HCT116 (cell line): ENCODE measurements at regions not wholly inside any gene's neighbourhood (a gene's known extent, or its start where the extent isn't known, plus 50 kb on each side); places are given as distances from the start of the nearest gene placed in this dataset.

Experiments used
- ATAC-seq: fragments of 200-7000 bp; cut with Tn5 transposase; 2 replicates; pipeline ENCODE4 v1.9.1; 2020; ENCODE audit warnings: mild to moderate bottlenecking, moderate library complexity
- BruUV-seq: library from RNA; stranded (reverse); fragments of 400-500 nt; replicated peaks from 2 replicates; lab custom pipeline; 2021; lab: Mats Ljungman, UMichigan
- CTCF ChIA-PET: fragments of 300-600 bp; sonication (Branson Sonifier 250); formaldehyde crosslinking; loops from one replicate; lab custom pipeline; 2021; ENCODE audit warnings: antibody characterized with exemption; lab: Charles Lee
- POLR2A ChIA-PET: fragments of 300-600, 350-600 bp; sonication (Branson Sonifier 250); formaldehyde crosslinking; loops from one replicate; lab custom pipeline; 2021; ENCODE audit warnings: antibody characterized with exemption; lab: Charles Lee
- RAD21 ChIA-PET, 2 experiments: fragments of 300-600 bp; sonication (Branson Sonifier 250); formaldehyde crosslinking; loops; one replicate each; lab custom pipeline; 2023; ENCODE audit warnings: low total read pairs in 2 of 2; ENCODE audit not compliant: uncharacterized antibody in 2 of 2, unreplicated experiment in 2 of 2, low non-redundant PET in 1 of 2; lab: Charles Lee
- DNase-seq: peaks from one replicate; pipeline ENCODE4 v3.0.0-alpha.2; 2010; ENCODE audit warnings: low read depth, low spot score
- H2AFZ ChIP-seq: fragments of 200-600 bp; shearing (Covaris generic), sonication (generic); 2 replicates; pipeline ENCODE4 v1.6.1; 2017; ENCODE audit warnings: low read depth, mixed run types, mixed read lengths, antibody characterized with exemption, low read length; ENCODE audit not compliant: poor library complexity, severe bottlenecking
- H3K27ac ChIP-seq: 2 replicates; pipeline ENCODE4 v1.5.1; 2012; ENCODE audit warnings: low read depth, low read length
- H3K27me3 ChIP-seq: fragments of 200-600 bp; sonication (generic); 2 replicates; pipeline ENCODE4 v1.6.1; 2016; ENCODE audit warnings: mixed run types, low read length, mixed read lengths; ENCODE audit not compliant: insufficient read depth
- H3K36me3 ChIP-seq, 2 experiments: fragments of 200-500 bp in 1 of 2; fragments of 200-600 bp in 1 of 2; sonication (Bioruptor generic) in 1 of 2; sonication (generic) in 1 of 2; 2 replicates each; pipeline versions ENCODE4 v1.5.1 to v1.6.1; 2014 to 2016; ENCODE audit warnings: low read length in 2 of 2, inconsistent platforms in 1 of 2, mixed read lengths in 1 of 2, mixed run types in 1 of 2; ENCODE audit not compliant: insufficient read depth in 2 of 2, control insufficient read depth in 1 of 2
- H3K4me1 ChIP-seq, 2 experiments: fragments of 200-600 bp in 1 of 2; sonication (generic) in 1 of 2; 2 replicates each; pipeline versions ENCODE4 v1.5.1 to v1.6.1; 2012 to 2017; ENCODE audit warnings: low read length in 2 of 2, inconsistent platforms in 1 of 2, mild to moderate bottlenecking in 1 of 2, mixed read lengths in 1 of 2, mixed run types in 1 of 2, moderate library complexity in 1 of 2; ENCODE audit not compliant: insufficient read depth in 2 of 2, control insufficient read depth in 1 of 2
- H3K4me2 ChIP-seq: fragments of 200-600 bp; sonication (generic); 2 replicates; pipeline ENCODE4 v1.6.1; 2017; ENCODE audit warnings: mixed run types, low read length, mixed read lengths
- H3K4me3 ChIP-seq, 2 experiments: fragments of 200-600 bp in 1 of 2; sonication (generic) in 1 of 2; replicated peaks in 1 of 2; 2 replicates each; pipeline ENCODE4 v1.5.1; 2011 to 2016; ENCODE audit warnings: low read length in 2 of 2, control low read depth in 1 of 2, low read depth in 1 of 2, mild to moderate bottlenecking in 1 of 2, mixed read lengths in 1 of 2, mixed run types in 1 of 2
- H3K79me2 ChIP-seq: fragments of 200-600 bp; sonication (generic); 2 replicates; pipeline ENCODE4 v1.6.1; 2017; ENCODE audit warnings: mild to moderate bottlenecking, mixed run types, low read length, moderate library complexity, mixed read lengths; ENCODE audit not compliant: insufficient read depth
- H3K9ac ChIP-seq: fragments of 200-600 bp; sonication (generic); 2 replicates; pipeline ENCODE4 v1.6.1; 2016; ENCODE audit warnings: low read length, mixed read lengths
- H3K9me2 ChIP-seq: fragments of 200-600 bp; sonication (generic), shearing (Covaris generic); 2 replicates; pipeline ENCODE4 v1.6.1; 2017; ENCODE audit warnings: mixed run types, mild to moderate bottlenecking, moderate library complexity; ENCODE audit not compliant: insufficient read depth
- H3K9me3 ChIP-seq, 2 experiments: fragments of 200-500 bp in 1 of 2; fragments of 200-600 bp in 1 of 2; sonication (Bioruptor generic) in 1 of 2; sonication (generic) in 1 of 2; 2 replicates each; pipeline ENCODE4 v1.6.1; 2014 to 2017; ENCODE audit warnings: low read length in 2 of 2, mixed read lengths in 2 of 2, inconsistent platforms in 1 of 2, low read depth in 1 of 2, mild to moderate bottlenecking in 1 of 2, mixed run types in 1 of 2, moderate library complexity in 1 of 2; ENCODE audit not compliant: control insufficient read depth in 1 of 2, insufficient read depth in 1 of 2
- H4K20me1 ChIP-seq: fragments of 200-600 bp; sonication (generic), shearing (Covaris generic); 2 replicates; pipeline ENCODE4 v1.6.1; 2017; ENCODE audit warnings: mixed run types, mild to moderate bottlenecking, moderate library complexity; ENCODE audit not compliant: insufficient read depth
- CBX3 ChIP-seq: IDR thresholded peaks from 2 replicates; pipeline ENCODE4 v1.6.1; 2012; ENCODE audit warnings: low read depth
- CEBPB ChIP-seq: IDR thresholded peaks from 2 replicates; pipeline ENCODE4 v1.6.1; 2012; ENCODE audit warnings: low read depth
- CTCF ChIP-seq, 3 experiments: fragments of 200-600 bp in 1 of 3; sonication (generic) in 1 of 3; IDR thresholded peaks in 2 of 3; conservative IDR thresholded peaks in 1 of 3; 2 replicates each; pipeline ENCODE4 v1.5.1; 2012 to 2017; ENCODE audit warnings: low read depth in 2 of 3, low read length in 2 of 3, antibody characterized with exemption in 1 of 3, borderline replicate concordance in 1 of 3, control low read depth in 1 of 3, mild to moderate bottlenecking in 1 of 3, mixed read lengths in 1 of 3, mixed run types in 1 of 3, moderate library complexity in 1 of 3; ENCODE audit not compliant: insufficient read depth in 1 of 3
- EGR1 ChIP-seq: IDR thresholded peaks from 2 replicates; pipeline ENCODE4 v1.6.1; 2012; ENCODE audit warnings: low read depth
- ELF1 ChIP-seq: IDR thresholded peaks from 2 replicates; pipeline ENCODE4 v1.6.1; 2012; ENCODE audit warnings: low read depth, borderline replicate concordance
- EZH2 ChIP-seq: fragments of 200-600 bp; sonication (generic); IDR thresholded peaks from 2 replicates; pipeline ENCODE4 v1.6.1; 2017; ENCODE audit warnings: antibody characterized with exemption, mixed run types
- EZH2phosphoT487 ChIP-seq: fragments of 200-600 bp; IDR thresholded peaks from 2 replicates; pipeline ENCODE4 v1.6.1; 2018; ENCODE audit warnings: antibody characterized with exemption, borderline replicate concordance
- JUND ChIP-seq: IDR thresholded peaks from 2 replicates; pipeline ENCODE4 v1.6.1; 2012
- POLR2A ChIP-seq: IDR thresholded peaks from 2 replicates; pipeline ENCODE4 v1.7.0; 2011; ENCODE audit warnings: borderline replicate concordance; ENCODE audit not compliant: insufficient read depth, insufficient read length; ENCODE audit errors: extremely low read depth
- POLR2AphosphoS5 ChIP-seq: IDR thresholded peaks from 2 replicates; pipeline ENCODE4 v1.6.1; 2011; ENCODE audit warnings: mild to moderate bottlenecking, low read depth, low read length, moderate library complexity
- SRF ChIP-seq: IDR thresholded peaks from 2 replicates; pipeline ENCODE4 v1.6.1; 2012; ENCODE audit warnings: low read depth
- TCF7L2 ChIP-seq: IDR thresholded peaks from 2 replicates; pipeline ENCODE4 v1.7.0; 2011; ENCODE audit warnings: borderline replicate concordance, inconsistent platforms; ENCODE audit not compliant: insufficient read depth, insufficient read length; ENCODE audit errors: extremely low read depth
- YY1 ChIP-seq: IDR thresholded peaks from 2 replicates; pipeline ENCODE4 v1.6.1; 2011; ENCODE audit warnings: low read length, low read depth, moderate library complexity, mild to moderate bottlenecking; ENCODE audit not compliant: insufficient replicate concordance; ENCODE audit errors: extremely low read depth
- ZFX ChIP-seq: fragments of 450-650 bp; IDR thresholded peaks from 2 replicates; pipeline ENCODE4 v1.6.1; 2017
- ZNF274 ChIP-seq: fragments of 200-500 bp; sonication (Bioruptor generic); IDR thresholded peaks from 2 replicates; pipeline ENCODE4 v1.6.1; 2014; ENCODE audit warnings: mild to moderate bottlenecking, low read depth, low read length, inconsistent platforms
- intact Hi-C: fragments of 100-400 bp; cut with micrococcal nuclease; formaldehyde crosslinking; loops from 2 replicates; pipeline ENCODE4 v1.10.0; 2022
- TF ChIP-seq, protein P1 (sequence below): IDR thresholded peaks from 2 replicates; pipeline ENCODE4 v1.6.1; 2012; ENCODE audit warnings: low read depth
- TF ChIP-seq, protein P2 (sequence below): IDR thresholded peaks from 2 replicates; pipeline ENCODE4 v1.6.1; 2012
- TF ChIP-seq, protein P3 (sequence below): IDR thresholded peaks from 2 replicates; pipeline ENCODE4 v1.6.1; 2012

- TF ChIP-seq EZH2 (no peak), ELF1 (no peak)
Measured at GRCh38 chr3:130821806-130822205, 72.1 kb upstream of the ATP2C1 start (continued).

DNA sequence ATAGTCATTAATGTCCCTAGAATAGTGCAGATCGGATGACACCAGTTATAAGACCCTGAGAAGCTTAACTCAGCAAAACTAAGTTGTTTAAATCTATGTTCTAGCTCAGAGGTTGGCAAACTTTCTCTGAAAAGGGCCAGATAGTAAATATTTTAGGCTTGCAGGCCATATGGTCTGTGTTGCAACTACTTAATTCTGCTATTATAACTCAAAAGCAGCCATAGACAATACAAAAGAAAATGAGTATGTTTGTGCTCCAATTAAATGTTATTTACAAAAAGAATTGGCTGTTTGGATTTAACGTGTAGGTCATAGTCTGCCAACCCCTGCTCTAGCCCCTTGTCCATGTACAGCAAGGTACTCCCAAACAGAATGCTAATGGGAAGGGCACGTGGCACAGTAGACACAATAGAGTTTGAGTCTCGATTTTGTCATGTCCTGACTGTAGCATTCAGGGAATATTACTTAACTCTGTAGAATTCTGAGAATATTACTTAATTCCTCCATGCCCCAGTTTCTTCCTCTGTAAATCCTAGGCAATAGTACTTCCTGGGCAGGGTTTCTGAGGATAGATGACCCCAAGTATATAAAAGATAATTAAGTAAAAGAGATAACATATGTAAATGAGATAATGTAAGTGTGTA lies 70.5 kb upstream of the ATP2C1 start:
- ChIA-PET POLR2A (no interaction called here), CTCF (no interaction called here), RAD21 (no interaction called here)
- H3K4me3 ChIP-seq: no peak overlapping the region
- no peak for ATAC-seq
- DNase-seq: no peak
- no peak overlapping the region for H3K4me2 ChIP-seq
- H3K36me3 ChIP-seq: no peaks in the 10 kb centered on the region
- H4K20me1 ChIP-seq: no peaks in the 10 kb centered on the region
- no peak overlapping the region for H3K9ac ChIP-seq
- TF ChIP-seq POLR2AphosphoS5: no peak
- no peak for TF ChIP-seq ELF1
- TF ChIP-seq EZH2phosphoT487: no peak
- TF ChIP-seq, protein P1, sequence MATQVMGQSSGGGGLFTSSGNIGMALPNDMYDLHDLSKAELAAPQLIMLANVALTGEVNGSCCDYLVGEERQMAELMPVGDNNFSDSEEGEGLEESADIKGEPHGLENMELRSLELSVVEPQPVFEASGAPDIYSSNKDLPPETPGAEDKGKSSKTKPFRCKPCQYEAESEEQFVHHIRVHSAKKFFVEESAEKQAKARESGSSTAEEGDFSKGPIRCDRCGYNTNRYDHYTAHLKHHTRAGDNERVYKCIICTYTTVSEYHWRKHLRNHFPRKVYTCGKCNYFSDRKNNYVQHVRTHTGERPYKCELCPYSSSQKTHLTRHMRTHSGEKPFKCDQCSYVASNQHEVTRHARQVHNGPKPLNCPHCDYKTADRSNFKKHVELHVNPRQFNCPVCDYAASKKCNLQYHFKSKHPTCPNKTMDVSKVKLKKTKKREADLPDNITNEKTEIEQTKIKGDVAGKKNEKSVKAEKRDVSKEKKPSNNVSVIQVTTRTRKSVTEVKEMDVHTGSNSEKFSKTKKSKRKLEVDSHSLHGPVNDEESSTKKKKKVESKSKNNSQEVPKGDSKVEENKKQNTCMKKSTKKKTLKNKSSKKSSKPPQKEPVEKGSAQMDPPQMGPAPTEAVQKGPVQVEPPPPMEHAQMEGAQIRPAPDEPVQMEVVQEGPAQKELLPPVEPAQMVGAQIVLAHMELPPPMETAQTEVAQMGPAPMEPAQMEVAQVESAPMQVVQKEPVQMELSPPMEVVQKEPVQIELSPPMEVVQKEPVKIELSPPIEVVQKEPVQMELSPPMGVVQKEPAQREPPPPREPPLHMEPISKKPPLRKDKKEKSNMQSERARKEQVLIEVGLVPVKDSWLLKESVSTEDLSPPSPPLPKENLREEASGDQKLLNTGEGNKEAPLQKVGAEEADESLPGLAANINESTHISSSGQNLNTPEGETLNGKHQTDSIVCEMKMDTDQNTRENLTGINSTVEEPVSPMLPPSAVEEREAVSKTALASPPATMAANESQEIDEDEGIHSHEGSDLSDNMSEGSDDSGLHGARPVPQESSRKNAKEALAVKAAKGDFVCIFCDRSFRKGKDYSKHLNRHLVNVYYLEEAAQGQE: no peak
- TF ChIP-seq YY1: no peak
- no peak for TF ChIP-seq SRF
- no peak for TF ChIP-seq ZFX
- TF ChIP-seq CEBPB: no peak
- TF ChIP-seq JUND: no peak
- TF ChIP-seq POLR2A: no peak
- TF ChIP-seq TCF7L2: no peak
- no peak for TF ChIP-seq EZH2
- TF ChIP-seq CTCF (IDR thresholded peaks at IDR 0.05 in 2 of 3, conservative IDR thresholded peaks at IDR 0.05 in 1 of 3; ENCODE audit: borderline replicate concordance in 1 of 3, insufficient read depth in 1 of 3, low read depth in 2 of 3, low read length in 2 of 3): no peak
- TF ChIP-seq, protein P2, sequence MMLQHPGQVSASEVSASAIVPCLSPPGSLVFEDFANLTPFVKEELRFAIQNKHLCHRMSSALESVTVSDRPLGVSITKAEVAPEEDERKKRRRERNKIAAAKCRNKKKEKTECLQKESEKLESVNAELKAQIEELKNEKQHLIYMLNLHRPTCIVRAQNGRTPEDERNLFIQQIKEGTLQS: no peak
- no peak for TF ChIP-seq CBX3
- TF ChIP-seq EGR1: no peak
- TF ChIP-seq ZNF274: no peak
- TF ChIP-seq, protein P3, sequence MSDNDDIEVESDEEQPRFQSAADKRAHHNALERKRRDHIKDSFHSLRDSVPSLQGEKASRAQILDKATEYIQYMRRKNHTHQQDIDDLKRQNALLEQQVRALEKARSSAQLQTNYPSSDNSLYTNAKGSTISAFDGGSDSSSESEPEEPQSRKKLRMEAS: no peak
- no peak overlapping the region for H3K27ac ChIP-seq
- no TSS peak for BruUV-seq
- H3K79me2 ChIP-seq: no peaks in the 10 kb centered on the region
- intact Hi-C loops: no loop called here
- H3K9me2 ChIP-seq: no peaks in the 10 kb centered on the region
- H3K27me3 ChIP-seq: no peaks in the 10 kb centered on the region
- no peaks in the 10 kb centered on the region for H3K9me3 ChIP-seq
- H3K4me1 ChIP-seq: peaks cover 0 to 15% of the 10 kb centered on the region in 2 experiments; a peak in 2 of 4 replicates
- no peak overlapping the region for H2AFZ ChIP-seq
